ENCODE measurements at regions not wholly inside any gene's neighbourhood (a gene's known extent, or its start where the extent isn't known, plus 50 kb on each side); places are given as distances from the start of the nearest gene placed in this dataset.
A peak's percentile ranks its signal among the peaks of the same experiment; 100 is the strongest.

DNA sequence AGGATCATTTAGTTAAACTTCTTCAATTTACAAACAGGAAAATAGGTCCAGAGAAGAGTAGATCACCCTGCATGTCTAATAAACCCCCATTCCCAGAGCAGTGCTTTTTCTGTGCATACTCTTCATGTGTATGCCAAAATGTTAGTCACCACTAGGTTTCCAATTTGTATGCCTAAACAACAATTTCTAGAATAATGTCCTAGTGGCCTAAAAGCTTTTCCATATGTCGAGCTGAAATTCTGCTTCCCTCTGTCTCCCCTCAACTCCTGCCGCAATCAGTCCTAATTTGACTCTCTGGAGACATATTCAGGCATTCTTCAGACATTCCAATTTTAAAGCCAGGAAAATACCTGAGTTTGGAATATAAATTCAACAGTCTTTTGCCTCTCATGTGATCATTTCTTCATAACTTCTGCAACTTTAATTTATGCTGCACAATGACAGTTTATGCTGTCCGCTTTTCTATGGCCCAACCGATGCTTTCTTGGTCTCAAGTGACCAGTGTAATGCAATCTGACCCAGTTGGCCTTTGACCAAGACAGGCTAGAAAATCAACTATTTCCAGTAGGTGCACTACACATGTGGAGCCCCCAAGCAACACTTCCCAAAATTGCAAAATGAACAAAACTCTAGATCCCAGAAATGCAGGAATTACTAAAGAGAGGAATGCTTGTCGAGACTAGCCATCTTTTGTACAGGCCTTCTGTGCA is 122.9 kb upstream of the FMR1 start:
- DNase-seq (ENCODE audit: low spot score): no peak
- no peak overlapping the region for H3K27ac ChIP-seq
- ChIA-PET POLR2A (ENCODE audit: low non-redundant PET) (no interaction called here), CTCF (no interaction called here)
- no peak for TF ChIP-seq CTCF (conservative IDR thresholded peaks at IDR 0.05; ENCODE audit: low read depth)

DNA sequence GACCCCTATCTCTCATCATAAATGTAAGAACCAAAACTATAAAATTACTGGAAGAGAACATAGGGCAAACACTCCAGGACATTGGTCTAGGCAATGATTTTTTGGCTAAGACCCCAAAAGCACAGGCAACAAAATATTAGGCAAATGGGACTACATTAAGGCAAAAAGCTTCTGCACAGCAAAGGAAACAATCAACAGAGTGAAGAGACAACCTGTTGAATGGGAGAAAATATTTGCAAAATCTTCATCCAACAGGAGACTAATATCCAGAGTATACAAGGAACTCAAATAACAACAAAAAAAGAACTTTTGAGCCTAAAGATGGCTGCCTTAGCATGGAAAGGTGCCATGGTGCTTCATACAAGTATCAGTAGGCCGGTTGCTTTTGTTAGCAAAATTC is 111.1 kb upstream of the FMR1 start:
- H3K27ac ChIP-seq: no peak overlapping the region
- ChIA-PET POLR2A (ENCODE audit: low non-redundant PET) (no interaction called here), CTCF (no interaction called here)
- TF ChIP-seq CTCF (conservative IDR thresholded peaks at IDR 0.05; ENCODE audit: low read depth): no peak
- DNase-seq (ENCODE audit: low spot score): no peak

DNA sequence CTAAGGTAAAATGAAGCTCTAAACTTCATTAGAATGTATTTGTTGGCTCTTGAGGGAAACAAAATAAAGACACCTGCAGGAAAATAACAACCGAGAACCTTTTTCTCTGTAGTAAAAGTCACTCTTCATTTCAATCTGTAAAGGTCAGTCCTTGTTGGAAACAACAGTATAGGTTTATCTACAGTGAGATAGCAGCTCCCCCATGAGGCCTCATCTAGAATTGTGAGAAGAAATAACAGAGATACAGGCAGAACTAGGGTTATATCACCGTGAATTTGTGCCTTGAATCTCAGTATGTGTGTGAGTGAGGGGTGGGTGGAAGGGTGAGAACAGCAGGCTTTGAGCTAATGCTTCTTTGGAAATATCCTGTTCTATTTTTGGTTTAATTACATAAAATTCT is 107.8 kb upstream of the FMR1 start:
- POLR2A ChIA-PET (ENCODE audit: low non-redundant PET): no interaction called here
- no peak overlapping the region for H3K27ac ChIP-seq
- no peak for TF ChIP-seq CTCF (conservative IDR thresholded peaks at IDR 0.05; ENCODE audit: low read depth)
- CTCF ChIA-PET: interaction anchor here (0.6 to 1.0 kb wide), 3 partner anchors 303 to 1418 kb away, joined by 3 to 5 read pairs (median 4); no protein-coding TSS in a partner anchor
- peak; percentile 4 for DNase-seq (ENCODE audit: low spot score)

GRCh38 chrX:147811803-147812202 is 99.9 kb upstream of the FMR1 start:
- no peak for DNase-seq (ENCODE audit: low spot score)
- POLR2A ChIA-PET (ENCODE audit: low non-redundant PET): no interaction called here
- CTCF ChIA-PET: no interaction called here
- no peak overlapping the region for H3K27ac ChIP-seq
- no peak for TF ChIP-seq CTCF (conservative IDR thresholded peaks at IDR 0.05; ENCODE audit: low read depth)

DNA sequence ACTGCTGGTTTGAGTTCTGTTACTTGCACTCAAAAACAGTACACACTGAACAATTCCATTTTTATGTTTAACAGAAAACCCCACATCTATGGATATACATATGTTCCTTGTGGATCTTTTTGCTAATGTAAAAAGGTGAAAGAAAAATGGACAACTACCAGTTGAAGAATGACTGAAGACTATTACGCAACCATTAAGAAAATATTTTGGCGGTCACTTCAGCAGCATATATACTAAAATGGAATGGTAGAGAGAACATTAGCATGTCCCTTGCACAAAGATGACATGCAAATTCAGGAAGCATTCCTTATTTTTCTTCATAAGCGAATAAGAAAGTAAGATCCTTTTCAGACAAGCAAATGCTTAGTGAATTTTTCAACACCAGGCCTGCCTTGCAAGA is 84.6 kb upstream of the FMR1 start:
- DNase-seq (ENCODE audit: low spot score): no peak
- no peak overlapping the region for H3K27ac ChIP-seq
- CTCF ChIA-PET: no interaction called here
- POLR2A ChIA-PET (ENCODE audit: low non-redundant PET): no interaction called here
- no peak for TF ChIP-seq CTCF (conservative IDR thresholded peaks at IDR 0.05; ENCODE audit: low read depth)

- ChIA-PET POLR2A (ENCODE audit: low non-redundant PET) (no interaction called here), CTCF (no interaction called here)
- H3K27ac ChIP-seq: no peak overlapping the region
- DNase-seq (ENCODE audit: low spot score): no peak
- no peak for TF ChIP-seq CTCF (conservative IDR thresholded peaks at IDR 0.05; ENCODE audit: low read depth)
Observed at GRCh38 chrX:147828719-147829118, 83.0 kb upstream of the FMR1 start.

Measured in RWPE1 (cell line).